Lung microvascular endothelial cell (primary cell): ENCODE measurements at regions not wholly inside any gene's neighbourhood (a gene's known extent, or its start where the extent isn't known, plus 50 kb on each side); places are given as distances from the start of the nearest gene placed in this dataset.
A peak's percentile ranks its signal among the peaks of the same experiment; 100 is the strongest.
"Not testable (repeated sequence)": the region's sequence is repeated elsewhere in the genome, so short reads cannot be mapped to it uniquely, and the experiment has no call there.

Experiments used
- DNase-seq, 2 donors: peaks; one replicate each; pipeline versions ENCODE4 v3.0.0 to v3.0.0-alpha.2; 2010; ENCODE audit warnings: low read depth in 2 of 2

DNA sequence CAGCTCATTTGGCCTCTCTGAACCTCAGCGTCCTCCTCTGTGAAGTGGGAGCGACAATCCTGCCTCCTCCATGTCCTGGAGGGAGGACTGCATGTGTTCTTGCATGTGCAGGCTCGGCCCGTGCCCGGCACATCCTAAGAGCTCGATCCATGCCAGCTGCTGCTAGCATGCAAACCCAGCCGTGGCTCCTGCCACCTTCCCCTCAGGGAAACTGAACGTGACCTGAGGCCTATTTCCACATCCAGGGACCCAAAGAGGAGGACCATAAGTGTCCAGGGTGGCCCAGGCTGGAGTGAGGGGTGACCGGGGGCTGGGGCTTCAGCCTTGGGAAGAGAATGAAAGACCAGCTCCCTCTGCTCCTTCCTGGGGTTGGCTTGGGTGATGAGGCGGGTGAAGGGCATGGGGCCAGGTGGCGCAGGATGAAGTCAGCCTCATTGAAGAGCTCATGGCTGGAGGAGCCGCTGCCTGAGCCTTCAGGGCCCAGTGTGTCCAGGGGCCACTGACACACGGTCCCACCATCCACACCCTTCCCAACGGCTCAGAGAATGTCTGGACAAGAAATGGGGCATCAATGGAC, 115.7 kb upstream of the AKAP13 start:
- DNase-seq: not testable (repeated sequence)

DNA sequence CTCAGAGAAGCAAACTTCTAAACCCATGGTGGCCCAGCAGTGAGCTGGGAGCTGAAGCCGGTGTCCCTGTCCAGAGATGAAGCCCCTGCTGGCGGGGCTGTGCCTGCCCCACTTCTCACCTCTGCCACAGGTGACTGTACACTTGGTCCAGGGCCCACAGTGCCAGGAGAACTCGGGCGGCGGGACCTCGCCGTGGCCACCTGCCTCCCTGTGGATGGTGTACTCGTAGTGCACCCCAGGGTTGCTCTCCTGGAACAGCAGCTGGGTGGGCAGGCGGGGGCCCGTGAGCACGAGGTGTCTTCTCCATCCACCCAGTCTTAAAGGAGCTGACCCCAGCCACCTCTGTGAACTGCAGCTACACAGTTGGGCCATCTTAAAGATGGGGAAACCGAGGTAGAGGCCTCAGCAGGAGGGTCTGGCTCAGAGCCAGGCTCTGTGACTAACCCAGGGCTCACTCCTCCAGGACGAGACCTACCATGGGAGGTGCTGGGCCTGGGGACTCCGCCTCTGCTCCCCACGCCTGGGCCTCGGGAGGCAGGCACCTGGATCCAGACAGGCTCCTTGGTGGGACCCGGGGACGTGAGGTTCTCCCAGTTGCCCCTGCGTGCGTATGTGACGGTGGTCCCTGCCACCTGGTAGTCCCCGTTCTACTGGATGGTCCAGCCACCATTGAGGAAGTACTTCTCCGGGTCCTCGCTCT, 113.1 kb upstream of the AKAP13 start:
- DNase-seq: not testable (repeated sequence)

- no peak for DNase-seq
Observed at GRCh38 chr15:85274315-85275050, 105.9 kb upstream of the AKAP13 start.

DNA sequence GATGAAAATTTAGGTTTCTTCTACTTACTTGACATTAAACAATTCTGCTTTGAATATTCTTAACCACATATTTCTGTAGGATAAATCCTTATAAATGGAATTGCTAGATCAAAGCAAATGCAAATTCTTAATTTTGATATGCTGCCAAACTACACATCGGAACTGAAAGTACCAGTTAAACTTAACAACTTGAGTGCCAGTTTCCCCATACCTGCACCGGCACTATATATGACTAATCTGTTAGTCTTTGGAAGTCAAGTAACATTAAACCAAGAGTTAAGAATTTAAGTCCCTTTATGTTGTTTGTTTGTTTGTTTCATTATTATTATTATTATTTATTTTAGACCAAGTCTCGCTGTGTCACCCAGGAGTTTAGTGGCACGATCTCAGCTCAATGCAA, 103.9 kb upstream of the AKAP13 start:
- no peak for DNase-seq

GRCh38 chr15:85276921-85277320, 103.5 kb upstream of the AKAP13 start:
- no peak for DNase-seq

- no peak for DNase-seq
Observed at GRCh38 chr15:85277847-85278370, 102.5 kb upstream of the AKAP13 start.

DNA sequence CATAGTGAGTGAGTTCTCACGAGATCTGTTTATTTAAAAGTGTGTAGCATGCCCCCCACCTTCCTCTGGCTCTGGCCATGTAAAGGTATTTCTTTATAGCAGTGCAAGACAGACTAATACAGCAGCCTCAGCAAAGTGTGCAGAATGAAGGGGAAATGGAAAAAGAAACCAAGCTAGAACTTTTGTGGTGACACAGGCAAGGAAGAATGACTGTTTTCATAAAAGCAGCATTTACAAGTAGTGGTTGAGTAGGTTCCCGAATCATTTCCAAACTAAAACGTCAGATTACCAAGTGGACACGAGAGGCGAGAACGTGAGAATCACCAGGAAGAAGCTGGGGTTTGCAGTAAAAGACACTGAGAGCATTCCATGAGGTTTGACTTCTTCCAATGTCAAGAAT, 100.2 kb upstream of the AKAP13 start:
- no peak for DNase-seq

DNA sequence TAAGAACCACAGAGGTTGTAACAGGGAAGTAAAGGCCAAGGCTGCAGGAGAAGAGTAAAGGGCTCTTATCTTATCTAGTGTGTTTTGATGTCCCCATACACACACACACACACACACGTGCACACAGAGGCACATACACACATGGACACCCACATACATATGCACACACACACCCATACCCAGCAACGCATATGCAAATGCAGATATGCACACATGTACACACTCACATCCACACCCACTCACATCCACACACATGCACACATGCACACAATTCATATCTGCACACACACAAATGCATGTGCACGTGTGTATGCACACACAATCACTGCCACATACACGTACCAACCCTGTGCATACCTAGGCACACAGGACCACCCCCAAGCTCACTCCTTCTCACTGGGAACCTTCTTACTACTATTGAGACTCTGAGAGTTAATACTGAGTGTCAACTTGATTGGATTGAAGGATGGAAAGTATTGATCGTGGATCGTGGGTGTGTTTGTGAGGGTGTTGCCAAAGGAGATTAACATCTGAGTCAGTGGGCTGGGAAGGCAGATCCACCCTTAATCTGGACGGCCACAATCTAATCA, 99.0 kb upstream of the AKAP13 start:
- no peak for DNase-seq

- DNase-seq: peak in 1 of 2 donors; percentile 9
Observed at GRCh38 chr15:85282504-85283115, 97.8 kb upstream of the AKAP13 start.

- DNase-seq: not testable (repeated sequence)
Observed at GRCh38 chr15:85283815-85284214, 96.6 kb upstream of the AKAP13 start.

GRCh38 chr15:85284497-85284896, 95.9 kb upstream of the AKAP13 start:
- DNase-seq: no peak

GRCh38 chr15:85289677-85290365, 90.6 kb upstream of the AKAP13 start:
- DNase-seq: peak; percentile 50 to 52

GRCh38 chr15:85292583-85292982, 87.8 kb upstream of the AKAP13 start:
- not testable (repeated sequence) for DNase-seq

DNA sequence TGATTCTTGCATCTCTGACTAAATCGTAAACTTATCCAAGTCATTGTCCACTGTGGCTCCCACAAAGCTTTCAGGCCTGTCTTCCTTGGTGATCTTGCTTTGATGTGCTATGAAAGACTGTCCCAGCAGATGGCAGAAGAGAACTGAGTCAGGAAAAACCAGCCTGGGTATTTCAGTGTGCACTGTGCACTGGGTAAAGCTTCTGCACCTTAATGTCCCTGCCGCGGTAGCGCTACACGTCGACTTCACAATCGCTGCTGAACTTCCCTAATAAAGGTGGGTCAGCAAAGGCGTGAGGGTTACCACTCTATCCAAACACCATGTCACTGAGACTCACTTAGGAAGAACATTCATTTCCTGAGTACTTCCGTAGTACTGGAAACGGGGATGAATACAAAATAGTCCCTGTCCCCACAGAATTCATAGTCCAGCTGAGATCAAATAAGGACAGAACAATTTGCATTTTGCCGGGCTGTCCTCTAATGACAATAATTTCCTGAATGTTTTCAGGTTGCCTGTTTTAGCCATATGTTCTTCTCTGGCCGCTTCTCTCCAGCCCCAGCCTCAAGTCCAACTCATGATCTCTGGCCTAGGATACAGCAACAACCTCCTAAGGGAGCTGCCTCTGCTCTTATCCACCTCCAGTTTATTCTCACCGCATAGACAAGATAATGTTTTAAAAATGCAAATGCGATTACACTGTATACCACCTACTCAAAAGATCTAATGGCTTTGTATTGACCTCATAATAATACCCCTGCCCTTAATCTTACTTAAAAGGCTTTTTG, 83.6 kb upstream of the AKAP13 start:
- peak; percentile 83 to 87 for DNase-seq

GRCh38 chr15:85297537-85297936, 82.9 kb upstream of the AKAP13 start:
- no peak for DNase-seq

DNA sequence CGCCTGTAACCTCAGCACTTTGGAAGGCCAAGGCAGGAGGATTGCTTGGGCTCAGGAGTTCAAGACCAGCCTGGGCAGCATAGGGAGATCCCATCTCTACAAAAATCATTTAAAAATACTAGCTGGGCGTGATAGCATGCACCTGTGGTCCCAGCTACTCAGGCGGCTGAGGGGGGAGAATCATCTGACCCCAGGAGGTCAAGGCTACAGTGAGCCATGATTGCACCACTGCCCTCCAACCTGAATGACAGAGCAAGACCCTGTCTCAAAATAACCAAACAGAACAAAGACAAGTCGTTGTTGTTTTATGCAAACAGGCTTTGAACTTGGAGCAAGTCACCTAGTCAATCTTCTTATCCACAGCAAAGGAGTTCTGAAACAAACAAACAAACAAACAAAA, 82.0 kb upstream of the AKAP13 start:
- DNase-seq: no peak

DNA sequence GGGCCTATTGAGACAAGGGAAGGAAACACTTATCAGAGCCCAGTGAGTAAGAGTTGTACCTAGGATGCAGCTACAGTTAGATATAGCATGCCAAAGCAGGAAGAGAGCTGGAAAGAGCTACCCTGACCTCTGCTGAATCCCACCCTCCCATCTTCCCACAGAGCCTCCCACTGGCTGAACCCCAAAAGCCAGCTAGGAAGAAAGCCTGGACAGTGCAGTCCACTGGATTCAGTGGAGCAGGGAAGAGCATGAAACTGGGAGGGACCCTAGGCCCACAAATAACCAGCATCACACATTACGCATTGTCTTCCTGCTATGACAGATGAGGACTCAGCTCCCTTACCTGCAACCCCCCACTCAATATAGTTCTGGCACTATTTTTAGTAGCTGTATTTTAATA, 81.5 kb upstream of the AKAP13 start:
- DNase-seq: no peak

GRCh38 chr15:85302271-85302670, 78.1 kb upstream of the AKAP13 start:
- no peak for DNase-seq

DNA sequence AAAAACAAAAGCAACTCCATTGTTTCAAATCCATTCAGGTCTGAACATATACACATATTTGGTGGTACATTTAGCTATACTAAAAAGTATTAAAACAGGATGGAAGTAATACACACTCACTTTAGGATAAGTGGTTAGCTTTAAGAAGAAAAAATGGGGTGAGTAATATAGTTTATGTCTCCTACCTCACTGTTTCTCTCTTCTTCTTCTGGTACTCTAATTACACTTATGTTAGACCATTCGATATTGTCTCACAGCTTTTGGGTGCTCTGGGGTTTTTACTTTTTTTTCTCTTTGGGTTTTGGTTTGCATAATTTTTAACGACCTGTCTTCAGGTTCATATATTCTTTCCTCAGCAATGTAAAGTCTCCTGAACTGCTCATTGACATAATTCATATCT, 75.4 kb upstream of the AKAP13 start:
- no peak for DNase-seq

GRCh38 chr15:85306946-85307686, 73.3 kb upstream of the AKAP13 start:
- DNase-seq: no peak
